ENCODE measurements at regions not wholly inside any gene's neighbourhood (a gene's known extent, or its start where the extent isn't known, plus 50 kb on each side); places are given as distances from the start of the nearest gene placed in this dataset.

- TF ChIP-seq EZH2 (IDR thresholded peaks at IDR 0.05; ENCODE audit: borderline replicate concordance, insufficient read depth, low read length, poor library complexity, severe bottlenecking) (no peak), TAF1 (IDR thresholded peaks at IDR 0.05; ENCODE audit: low read depth) (no peak), POLR2AphosphoS5 (IDR thresholded peaks at IDR 0.05) (no peak), CTCF (IDR thresholded peaks at IDR 0.05; ENCODE audit: poor library complexity, severe bottlenecking) (no peak)
Observed at GRCh38 chr13:78323848-78324247, 279.5 kb downstream of the POU4F1 start.

All from neural cell (in vitro differentiated cells).